Upper lobe of left lung (tissue), 4 donors: ENCODE measurements at regions not wholly inside any gene's neighbourhood (a gene's known extent, or its start where the extent isn't known, plus 50 kb on each side); places are given as distances from the start of the nearest gene placed in this dataset.

Source experiments
- CTCF ChIP-seq, 6 experiments: fragments of 450-650 bp in 4 of 6; fragments of 200-600 bp in 2 of 6; sonication (generic) in 2 of 6; IDR thresholded peaks; one replicate each; pipeline ENCODE4 v1.5.1; 2016 to 2019; ENCODE audit warnings: antibody characterized with exemption in 6 of 6
- EP300 ChIP-seq, 4 donors: sonication (generic); formaldehyde crosslinking; IDR thresholded peaks; one replicate each; pipeline ENCODE4 v1.5.1; 2017; ENCODE audit warnings: antibody characterized with exemption in 4 of 4, control low read depth in 2 of 4
- POLR2AphosphoS5 ChIP-seq, 2 donors: sonication (generic); formaldehyde crosslinking; IDR thresholded peaks; one replicate each; pipeline ENCODE4 v1.5.1; 2017; ENCODE audit warnings: antibody characterized with exemption in 2 of 2

GRCh38 chr2:88815282-88815681 lies 123.8 kb downstream of the RPIA start:
- TF ChIP-seq CTCF (IDR thresholded peaks at IDR 0.05) (no peak), EP300 (IDR thresholded peaks at IDR 0.05) (no peak), POLR2AphosphoS5 (IDR thresholded peaks at IDR 0.05) (no peak)
